Heart left ventricle (tissue), 13 donors: ENCODE measurements at regions not wholly inside any gene's neighbourhood (a gene's known extent, or its start where the extent isn't known, plus 50 kb on each side); places are given as distances from the start of the nearest gene placed in this dataset.

Source experiments
- CTCF ChIP-seq, 12 donors: fragments of 200-600 bp; sonication (generic) in 4 of 12; IDR thresholded peaks; one replicate each; pipeline versions ENCODE4 v1.5.0 to v1.8.0; 2018 to 2022; ENCODE audit warnings: antibody characterized with exemption in 12 of 12, mild to moderate bottlenecking in 5 of 12
- POLR2A ChIP-seq, 2 donors: fragments of 450-650 bp; IDR thresholded peaks; one replicate each; pipeline ENCODE4 v1.6.1; 2017; ENCODE audit warnings: antibody characterized with exemption in 2 of 2, mild to moderate bottlenecking in 2 of 2, moderate library complexity in 2 of 2
- donor health status: ischemic (EF 13 %, LVEDD 7.1; RV severe dilation, severe dysfunction).
- donor health status: DM: no; HTN: yes; CAD: no.
- donor health status: DM: no; HTN: no; CAD: no.
- donor health status: ischemic (EF 25% LVEDD 6.9; RV normal size, moderate dysfunction).
- donor health status: ischemic (EF 25% LVEDD 5.7; RV mildly dilated, moderate dysfunction).
- donor health status: ischemic (EF 35%, LVEDD 5.7; RV mildly dilated, moderate dysfunction).
- donor health status: nonischemic (EF 11% LVEDD 7.7; RV severe dilation, severe dysfunction).
- donor health status: DM: yes; HTN: yes; CAD: no.
- donor health status: PGD.
- donor health status: ischemic (EF 29% LVEDD 5.4; RV normal size, mild dysfunction).
- donor health status: nonischemic (EF 23%, LVEDD 6.1; RV moderate dilation, normal function).

GRCh38 chr3:193057616-193058015 is 140.0 kb upstream of the MB21D2 start:
- TF ChIP-seq CTCF (IDR thresholded peaks at IDR 0.05), result no peak
- TF ChIP-seq POLR2A (IDR thresholded peaks at IDR 0.05), result no peak
